SK-N-SH treated with all-trans-retinoic acid at 6 μM for 48 hours (cell line): ENCODE measurements at regions not wholly inside any gene's neighbourhood (a gene's known extent, or its start where the extent isn't known, plus 50 kb on each side); places are given as distances from the start of the nearest gene placed in this dataset.

Experiments
- ATAC-seq: fragments of 200-7000 bp; cut with Tn5 transposase; 3 replicates; pipeline ENCODE4 v1.9.1; 2020; ENCODE audit warnings: mild to moderate bottlenecking, moderate library complexity
- ARNTL ChIP-seq: fragments of 450-650 bp; formaldehyde crosslinking; IDR thresholded peaks from 2 replicates; pipeline ENCODE4 v1.5.0; 2020; ENCODE audit warnings: low read depth, mild to moderate bottlenecking, moderate library complexity, borderline replicate concordance
- BACH2 ChIP-seq: fragments of 250-450 bp; sonication (Bioruptor Pico); IDR thresholded peaks from 2 replicates; pipeline ENCODE4 v1.9.0; 2021; ENCODE audit warnings: mild to moderate bottlenecking, borderline replicate concordance
- CSDC2 ChIP-seq: fragments of 250-450 bp; sonication (Bioruptor Pico); IDR thresholded peaks from 2 replicates; pipeline ENCODE4 v1.5.0; 2020; ENCODE audit warnings: mild to moderate bottlenecking, moderate library complexity
- ESRRG ChIP-seq: fragments of 250-450 bp; sonication (Bioruptor Pico); IDR thresholded peaks from 2 replicates; pipeline ENCODE4 v1.6.1; 2021; ENCODE audit warnings: mild to moderate bottlenecking
- ISL1 ChIP-seq: fragments of 250-450 bp; sonication (Bioruptor Pico); IDR thresholded peaks from 2 replicates; pipeline ENCODE4 v2.1.2; 2022; ENCODE audit warnings: mild to moderate bottlenecking, moderate library complexity
- OSR1 ChIP-seq: fragments of 250-450 bp; sonication (Bioruptor Pico); IDR thresholded peaks from 2 replicates; pipeline ENCODE4 v1.8.0; 2022; ENCODE audit warnings: moderate library complexity, mild to moderate bottlenecking, inconsistent platforms
- POU6F1 ChIP-seq: fragments of 250-450 bp; sonication (Bioruptor Pico); IDR thresholded peaks from 2 replicates; pipeline ENCODE4 v1.8.0; 2021; ENCODE audit warnings: low read depth, mild to moderate bottlenecking, moderate library complexity, borderline replicate concordance
- PPARA ChIP-seq: fragments of 250-450 bp; sonication (Bioruptor Pico); IDR thresholded peaks from 2 replicates; pipeline ENCODE4 v1.5.0; 2020; ENCODE audit warnings: mild to moderate bottlenecking, borderline replicate concordance
- SNAI2 ChIP-seq: fragments of 250-450 bp; sonication (Bioruptor Pico); IDR thresholded peaks from 2 replicates; pipeline ENCODE4 v1.5.0; 2020; ENCODE audit warnings: mild to moderate bottlenecking, moderate library complexity
- TCF4 ChIP-seq: fragments of 250-450 bp; sonication (Bioruptor Pico); IDR thresholded peaks from 2 replicates; pipeline ENCODE4 v1.8.0; 2021; ENCODE audit warnings: mild to moderate bottlenecking, moderate library complexity, borderline replicate concordance
- TOX ChIP-seq: fragments of 250-450 bp; sonication (Bioruptor Pico); IDR thresholded peaks from 2 replicates; pipeline ENCODE4 v1.8.0; 2021; ENCODE audit warnings: mild to moderate bottlenecking, moderate library complexity, borderline replicate concordance
- ZC3H10 ChIP-seq: fragments of 250-450 bp; sonication (Bioruptor Pico); IDR thresholded peaks from 2 replicates; pipeline ENCODE4 v1.5.1; 2021; ENCODE audit warnings: mild to moderate bottlenecking, moderate library complexity
- ZFP3 ChIP-seq: fragments of 250-450 bp; sonication (Bioruptor Pico); IDR thresholded peaks from 2 replicates; pipeline ENCODE4 v1.5.0; 2020; ENCODE audit warnings: mild to moderate bottlenecking, moderate library complexity
- ZFP30 ChIP-seq: fragments of 450-650 bp; formaldehyde crosslinking; IDR thresholded peaks from 2 replicates; pipeline ENCODE4 v1.5.0; 2022; ENCODE audit warnings: mild to moderate bottlenecking, moderate library complexity
- ZNF565 ChIP-seq: fragments of 450-650 bp; formaldehyde crosslinking; conservative IDR thresholded peaks from 2 replicates; pipeline ENCODE4 v1.5.0; 2020; ENCODE audit warnings: low read depth, mild to moderate bottlenecking, moderate library complexity
- ZNF70 ChIP-seq: fragments of 450-650 bp; formaldehyde crosslinking; IDR thresholded peaks from 2 replicates; pipeline ENCODE4 v1.5.0; 2020; ENCODE audit warnings: mild to moderate bottlenecking, moderate library complexity
- ZNF8 ChIP-seq: fragments of 450-650 bp; formaldehyde crosslinking; IDR thresholded peaks from 2 replicates; pipeline ENCODE4 v1.5.0; 2020; ENCODE audit warnings: mild to moderate bottlenecking, moderate library complexity
- TF ChIP-seq, protein P1 (sequence below): fragments of 250-450 bp; sonication (Bioruptor Pico); IDR thresholded peaks from 2 replicates; pipeline ENCODE4 v1.5.0; 2020; ENCODE audit warnings: mild to moderate bottlenecking, moderate library complexity
- TF ChIP-seq, protein P2 (sequence below): fragments of 250-450 bp; sonication (Bioruptor Pico); IDR thresholded peaks from 2 replicates; pipeline ENCODE4 v1.8.0; 2020; ENCODE audit warnings: mild to moderate bottlenecking, moderate library complexity, borderline replicate concordance
- TF ChIP-seq, protein P3 (sequence below): fragments of 250-450 bp; sonication (Bioruptor Pico); IDR thresholded peaks from 2 replicates; pipeline ENCODE4 v1.5.1; 2021; ENCODE audit warnings: mild to moderate bottlenecking, moderate library complexity

- no peak for ATAC-seq
- TF ChIP-seq ESRRG (no peak), TCF4 (CRISPR knock-in tag) (no peak), ZC3H10 (CRISPR knock-in tag) (no peak), ARNTL (CRISPR knock-in tag) (no peak), ISL1 (no peak), ZNF565 (no peak), BACH2 (CRISPR knock-in tag) (no peak), ZNF70 (CRISPR knock-in tag) (no peak), CSDC2 (no peak), ZFP3 (CRISPR knock-in tag) (no peak), SNAI2 (CRISPR knock-in tag) (no peak)
- TF ChIP-seq, protein P1, sequence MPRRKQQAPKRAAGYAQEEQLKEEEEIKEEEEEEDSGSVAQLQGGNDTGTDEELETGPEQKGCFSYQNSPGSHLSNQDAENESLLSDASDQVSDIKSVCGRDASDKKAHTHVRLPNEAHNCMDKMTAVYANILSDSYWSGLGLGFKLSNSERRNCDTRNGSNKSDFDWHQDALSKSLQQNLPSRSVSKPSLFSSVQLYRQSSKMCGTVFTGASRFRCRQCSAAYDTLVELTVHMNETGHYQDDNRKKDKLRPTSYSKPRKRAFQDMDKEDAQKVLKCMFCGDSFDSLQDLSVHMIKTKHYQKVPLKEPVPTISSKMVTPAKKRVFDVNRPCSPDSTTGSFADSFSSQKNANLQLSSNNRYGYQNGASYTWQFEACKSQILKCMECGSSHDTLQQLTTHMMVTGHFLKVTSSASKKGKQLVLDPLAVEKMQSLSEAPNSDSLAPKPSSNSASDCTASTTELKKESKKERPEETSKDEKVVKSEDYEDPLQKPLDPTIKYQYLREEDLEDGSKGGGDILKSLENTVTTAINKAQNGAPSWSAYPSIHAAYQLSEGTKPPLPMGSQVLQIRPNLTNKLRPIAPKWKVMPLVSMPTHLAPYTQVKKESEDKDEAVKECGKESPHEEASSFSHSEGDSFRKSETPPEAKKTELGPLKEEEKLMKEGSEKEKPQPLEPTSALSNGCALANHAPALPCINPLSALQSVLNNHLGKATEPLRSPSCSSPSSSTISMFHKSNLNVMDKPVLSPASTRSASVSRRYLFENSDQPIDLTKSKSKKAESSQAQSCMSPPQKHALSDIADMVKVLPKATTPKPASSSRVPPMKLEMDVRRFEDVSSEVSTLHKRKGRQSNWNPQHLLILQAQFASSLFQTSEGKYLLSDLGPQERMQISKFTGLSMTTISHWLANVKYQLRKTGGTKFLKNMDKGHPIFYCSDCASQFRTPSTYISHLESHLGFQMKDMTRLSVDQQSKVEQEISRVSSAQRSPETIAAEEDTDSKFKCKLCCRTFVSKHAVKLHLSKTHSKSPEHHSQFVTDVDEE (CRISPR knock-in tag): no peak
- TF ChIP-seq, protein P2, sequence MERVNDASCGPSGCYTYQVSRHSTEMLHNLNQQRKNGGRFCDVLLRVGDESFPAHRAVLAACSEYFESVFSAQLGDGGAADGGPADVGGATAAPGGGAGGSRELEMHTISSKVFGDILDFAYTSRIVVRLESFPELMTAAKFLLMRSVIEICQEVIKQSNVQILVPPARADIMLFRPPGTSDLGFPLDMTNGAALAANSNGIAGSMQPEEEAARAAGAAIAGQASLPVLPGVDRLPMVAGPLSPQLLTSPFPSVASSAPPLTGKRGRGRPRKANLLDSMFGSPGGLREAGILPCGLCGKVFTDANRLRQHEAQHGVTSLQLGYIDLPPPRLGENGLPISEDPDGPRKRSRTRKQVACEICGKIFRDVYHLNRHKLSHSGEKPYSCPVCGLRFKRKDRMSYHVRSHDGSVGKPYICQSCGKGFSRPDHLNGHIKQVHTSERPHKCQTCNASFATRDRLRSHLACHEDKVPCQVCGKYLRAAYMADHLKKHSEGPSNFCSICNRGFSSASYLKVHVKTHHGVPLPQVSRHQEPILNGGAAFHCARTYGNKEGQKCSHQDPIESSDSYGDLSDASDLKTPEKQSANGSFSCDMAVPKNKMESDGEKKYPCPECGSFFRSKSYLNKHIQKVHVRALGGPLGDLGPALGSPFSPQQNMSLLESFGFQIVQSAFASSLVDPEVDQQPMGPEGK (CRISPR knock-in tag): no peak
Observed at GRCh38 chr3:72659596-72659995, 188.6 kb downstream of the SHQ1 start.

DNA sequence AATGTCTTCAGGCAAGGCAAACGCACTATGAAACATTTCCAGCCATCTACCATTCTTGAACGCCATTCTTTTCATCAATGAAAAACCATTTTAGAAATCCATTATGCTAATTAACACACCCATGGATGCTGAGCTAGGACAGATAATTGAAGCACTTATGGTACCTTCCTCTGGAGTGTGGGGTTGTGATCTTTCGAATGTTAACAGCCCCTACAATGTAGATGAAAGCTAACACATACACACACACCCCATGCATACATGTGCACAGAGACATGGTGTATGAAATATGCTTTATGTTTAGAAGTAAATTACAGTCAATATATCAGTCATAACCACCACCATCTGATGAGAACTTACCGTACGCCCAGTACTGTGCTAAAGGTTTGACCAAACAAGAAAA lies 189.1 kb downstream of the SHQ1 start:
- TF ChIP-seq, protein P1 (CRISPR knock-in tag): no peak
- TF ChIP-seq PPARA (CRISPR knock-in tag) (no peak), ZFP3 (CRISPR knock-in tag) (no peak), ZC3H10 (CRISPR knock-in tag) (no peak), ZNF8 (no peak), ZFP30 (CRISPR knock-in tag) (no peak)
- TF ChIP-seq, protein P2 (CRISPR knock-in tag): no peak
- TF ChIP-seq, protein P3, sequence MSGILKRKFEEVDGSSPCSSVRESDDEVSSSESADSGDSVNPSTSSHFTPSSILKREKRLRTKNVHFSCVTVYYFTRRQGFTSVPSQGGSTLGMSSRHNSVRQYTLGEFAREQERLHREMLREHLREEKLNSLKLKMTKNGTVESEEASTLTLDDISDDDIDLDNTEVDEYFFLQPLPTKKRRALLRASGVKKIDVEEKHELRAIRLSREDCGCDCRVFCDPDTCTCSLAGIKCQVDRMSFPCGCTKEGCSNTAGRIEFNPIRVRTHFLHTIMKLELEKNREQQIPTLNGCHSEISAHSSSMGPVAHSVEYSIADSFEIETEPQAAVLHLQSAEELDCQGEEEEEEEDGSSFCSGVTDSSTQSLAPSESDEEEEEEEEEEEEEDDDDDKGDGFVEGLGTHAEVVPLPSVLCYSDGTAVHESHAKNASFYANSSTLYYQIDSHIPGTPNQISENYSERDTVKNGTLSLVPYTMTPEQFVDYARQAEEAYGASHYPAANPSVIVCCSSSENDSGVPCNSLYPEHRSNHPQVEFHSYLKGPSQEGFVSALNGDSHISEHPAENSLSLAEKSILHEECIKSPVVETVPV (CRISPR knock-in tag): no peak
- TF ChIP-seq, all 23 proteins: peak for 0

DNA sequence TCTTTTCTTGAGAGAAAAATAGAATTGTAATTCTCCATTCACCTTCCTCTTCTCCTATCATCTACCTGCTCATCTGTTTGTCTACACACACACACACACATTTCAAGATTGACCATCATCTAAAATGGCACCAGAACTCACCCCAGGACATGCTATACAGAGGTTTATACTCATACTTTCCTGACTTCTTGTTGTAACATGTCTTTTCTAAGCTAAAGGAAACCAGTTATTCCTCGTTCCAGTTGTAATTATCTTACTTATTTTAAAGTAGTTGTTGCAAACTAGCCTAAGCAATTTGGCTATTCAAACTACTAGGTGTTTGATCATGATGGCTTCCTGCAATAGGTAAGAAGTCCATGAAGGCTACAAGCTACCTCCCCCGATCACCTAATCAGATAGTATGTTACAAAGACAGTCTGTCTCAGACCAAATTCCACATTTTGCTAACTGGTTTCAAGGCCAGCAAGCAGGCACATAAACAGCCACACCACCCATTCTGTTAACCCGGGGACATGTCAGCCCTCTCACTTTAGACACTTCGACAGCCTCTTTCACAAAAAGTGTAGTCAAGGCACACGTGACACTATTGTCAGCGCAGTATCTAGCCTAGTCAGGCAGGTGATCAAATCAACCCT lies 189.7 kb downstream of the SHQ1 start:
- no peak for ATAC-seq
- no peak for TF ChIP-seq ESRRG
- TF ChIP-seq ZFP3 (CRISPR knock-in tag): no peak
- TF ChIP-seq ZNF8: no peak
- no peak for TF ChIP-seq TOX
- no peak for TF ChIP-seq BACH2 (CRISPR knock-in tag)
- TF ChIP-seq TCF4 (CRISPR knock-in tag): no peak
- no peak for TF ChIP-seq CSDC2
- TF ChIP-seq SNAI2 (CRISPR knock-in tag): no peak
- no peak for TF ChIP-seq POU6F1 (CRISPR knock-in tag)
- no peak for TF ChIP-seq ISL1
- TF ChIP-seq ZNF565: no peak
- TF ChIP-seq, protein P2 (CRISPR knock-in tag): no peak
- no peak for TF ChIP-seq OSR1

More for the DNA sequence above, 189.1 kb downstream of the SHQ1 start:
- ATAC-seq: no peak
